ENCODE measurements at regions not wholly inside any gene's neighbourhood (a gene's known extent, or its start where the extent isn't known, plus 50 kb on each side); places are given as distances from the start of the nearest gene placed in this dataset.

GRCh38 chr21:24716281-24716918 lies 890.9 kb downstream of the MRPL39 start:
- TF ChIP-seq EZH2 (IDR thresholded peaks at IDR 0.05; ENCODE audit: low read length) (no peak), CTCF (optimal IDR thresholded peaks at IDR 0.05 in 1 of 3, IDR thresholded peaks at IDR 0.05 in 1 of 3, conservative IDR thresholded peaks at IDR 0.05 in 1 of 3; ENCODE audit: extremely low read depth in 1 of 3, insufficient read depth in 2 of 3, low read length in 3 of 3) (no peak)
- no peak overlapping the region for H3K27ac ChIP-seq (ENCODE audit: control insufficient read depth, insufficient read depth, low read length)
- no peaks in the 10 kb centered on the region for H4K20me1 ChIP-seq (ENCODE audit: control insufficient read depth, extremely low read depth, insufficient read depth, low read length)
- H3K27me3 ChIP-seq (ENCODE audit: control insufficient read depth, extremely low read depth, insufficient read depth, low read length), result no peaks in the 10 kb centered on the region
- no peak overlapping the region for H2AFZ ChIP-seq (ENCODE audit: control insufficient read depth, low read length)
- FAIRE-seq, result no peak
- no peaks in the 10 kb centered on the region for H3K36me3 ChIP-seq (ENCODE audit: control insufficient read depth in 2 of 2, extremely low read depth in 1 of 2, insufficient read depth in 2 of 2, low read length in 2 of 2)
- H3K9me1 ChIP-seq (ENCODE audit: control insufficient read depth, extremely low read depth, insufficient read depth, low read length), result no peaks in the 10 kb centered on the region
- H3K4me1 ChIP-seq (ENCODE audit: control insufficient read depth, extremely low read depth, insufficient read depth, low read length), result no peaks in the 10 kb centered on the region
- no peaks in the 10 kb centered on the region for H3K79me2 ChIP-seq (ENCODE audit: control insufficient read depth, insufficient read depth, low read length)
- no peak overlapping the region for H3K9ac ChIP-seq (ENCODE audit: control insufficient read depth, extremely low read depth, insufficient read depth, low read length)
- dilution Hi-C loops (cut with MboI; ENCODE audit: extremely low pct_ligation_motif_present, low sequenced_read_pairs), result no loop called here
- H3K9me3 ChIP-seq (ENCODE audit: control insufficient read depth, low read depth, low read length), result no peaks in the 10 kb centered on the region
- DNase-seq (ENCODE audit: low read depth, low spot score), result no peak
- H3K4me3 ChIP-seq (ENCODE audit: control insufficient read depth in 2 of 3, extremely low read depth in 1 of 3, insufficient read depth in 2 of 3, low read depth in 1 of 3, low read length in 3 of 3), result no peak overlapping the region
- H3K4me2 ChIP-seq (ENCODE audit: control insufficient read depth, extremely low read depth, insufficient read depth, low read depth, low read length), result no peak overlapping the region

GRCh38 chr21:24714646-24715200 lies 892.6 kb downstream of the MRPL39 start:
- dilution Hi-C loops (cut with MboI; ENCODE audit: extremely low pct_ligation_motif_present, low sequenced_read_pairs), result no loop called here
- no peaks in the 10 kb centered on the region for H3K27me3 ChIP-seq (ENCODE audit: control insufficient read depth, extremely low read depth, insufficient read depth, low read length)
- no peaks in the 10 kb centered on the region for H3K9me1 ChIP-seq (ENCODE audit: control insufficient read depth, extremely low read depth, insufficient read depth, low read length)
- H3K79me2 ChIP-seq (ENCODE audit: control insufficient read depth, insufficient read depth, low read length), result no peaks in the 10 kb centered on the region
- no peak overlapping the region for H3K27ac ChIP-seq (ENCODE audit: control insufficient read depth, insufficient read depth, low read length)
- H2AFZ ChIP-seq (ENCODE audit: control insufficient read depth, low read length), result no peak overlapping the region
- DNase-seq (ENCODE audit: low read depth, low spot score) (no peak), FAIRE-seq (no peak)
- TF ChIP-seq EZH2 (IDR thresholded peaks at IDR 0.05; ENCODE audit: low read length) (no peak), CTCF (optimal IDR thresholded peaks at IDR 0.05 in 1 of 3, IDR thresholded peaks at IDR 0.05 in 1 of 3, conservative IDR thresholded peaks at IDR 0.05 in 1 of 3; ENCODE audit: extremely low read depth in 1 of 3, insufficient read depth in 2 of 3, low read length in 3 of 3) (no peak)
- no peaks in the 10 kb centered on the region for H3K4me1 ChIP-seq (ENCODE audit: control insufficient read depth, extremely low read depth, insufficient read depth, low read length)
- H3K4me2 ChIP-seq (ENCODE audit: control insufficient read depth, extremely low read depth, insufficient read depth, low read depth, low read length), result no peak overlapping the region
- H3K9ac ChIP-seq (ENCODE audit: control insufficient read depth, extremely low read depth, insufficient read depth, low read length), result no peak overlapping the region
- no peaks in the 10 kb centered on the region for H3K9me3 ChIP-seq (ENCODE audit: control insufficient read depth, low read depth, low read length)
- no peak overlapping the region for H3K4me3 ChIP-seq (ENCODE audit: control insufficient read depth in 2 of 3, extremely low read depth in 1 of 3, insufficient read depth in 2 of 3, low read depth in 1 of 3, low read length in 3 of 3)
- no peaks in the 10 kb centered on the region for H3K36me3 ChIP-seq (ENCODE audit: control insufficient read depth in 2 of 2, extremely low read depth in 1 of 2, insufficient read depth in 2 of 2, low read length in 2 of 2)
- H4K20me1 ChIP-seq (ENCODE audit: control insufficient read depth, extremely low read depth, insufficient read depth, low read length), result no peaks in the 10 kb centered on the region

Measured in keratinocyte (primary cell).